ENCODE measurements at regions not wholly inside any gene's neighbourhood (a gene's known extent, or its start where the extent isn't known, plus 50 kb on each side); places are given as distances from the start of the nearest gene placed in this dataset.
A peak's percentile ranks its signal among the peaks of the same experiment; 100 is the strongest.
"Not testable (repeated sequence)": the region's sequence is repeated elsewhere in the genome, so short reads cannot be mapped to it uniquely, and the experiment has no call there.

DNA sequence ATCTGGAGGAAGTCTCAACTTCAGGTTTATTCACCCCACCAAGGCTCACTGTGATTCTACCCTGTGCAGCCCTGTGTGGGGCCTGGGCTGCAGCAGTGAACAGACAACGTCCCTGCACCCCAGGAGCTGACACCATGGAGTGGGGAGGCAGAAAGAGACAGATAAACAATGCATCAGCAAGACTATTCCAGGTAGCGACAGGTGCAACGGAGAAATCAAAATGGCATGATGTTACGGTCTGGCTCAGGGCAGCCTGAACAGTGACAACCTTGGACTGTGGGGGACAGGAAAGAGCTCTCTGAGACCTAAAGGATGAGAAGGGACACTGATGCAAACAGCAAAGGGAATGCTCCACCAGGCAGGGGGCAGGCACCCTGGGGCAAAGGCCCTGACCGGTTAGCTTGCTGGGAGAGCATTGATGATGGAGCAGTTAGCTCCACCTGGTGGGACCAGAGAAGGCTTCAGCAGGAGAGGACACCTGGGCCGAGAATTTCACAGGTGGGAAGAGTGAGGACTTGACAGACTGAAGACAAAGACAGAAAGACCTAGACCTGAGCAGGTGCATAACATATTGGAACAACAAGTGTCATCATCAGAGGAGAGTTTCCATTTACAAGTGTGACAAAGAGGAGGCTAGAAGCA lies 589.9 kb downstream of the MATN1 start:
- TF ChIP-seq, protein P1, sequence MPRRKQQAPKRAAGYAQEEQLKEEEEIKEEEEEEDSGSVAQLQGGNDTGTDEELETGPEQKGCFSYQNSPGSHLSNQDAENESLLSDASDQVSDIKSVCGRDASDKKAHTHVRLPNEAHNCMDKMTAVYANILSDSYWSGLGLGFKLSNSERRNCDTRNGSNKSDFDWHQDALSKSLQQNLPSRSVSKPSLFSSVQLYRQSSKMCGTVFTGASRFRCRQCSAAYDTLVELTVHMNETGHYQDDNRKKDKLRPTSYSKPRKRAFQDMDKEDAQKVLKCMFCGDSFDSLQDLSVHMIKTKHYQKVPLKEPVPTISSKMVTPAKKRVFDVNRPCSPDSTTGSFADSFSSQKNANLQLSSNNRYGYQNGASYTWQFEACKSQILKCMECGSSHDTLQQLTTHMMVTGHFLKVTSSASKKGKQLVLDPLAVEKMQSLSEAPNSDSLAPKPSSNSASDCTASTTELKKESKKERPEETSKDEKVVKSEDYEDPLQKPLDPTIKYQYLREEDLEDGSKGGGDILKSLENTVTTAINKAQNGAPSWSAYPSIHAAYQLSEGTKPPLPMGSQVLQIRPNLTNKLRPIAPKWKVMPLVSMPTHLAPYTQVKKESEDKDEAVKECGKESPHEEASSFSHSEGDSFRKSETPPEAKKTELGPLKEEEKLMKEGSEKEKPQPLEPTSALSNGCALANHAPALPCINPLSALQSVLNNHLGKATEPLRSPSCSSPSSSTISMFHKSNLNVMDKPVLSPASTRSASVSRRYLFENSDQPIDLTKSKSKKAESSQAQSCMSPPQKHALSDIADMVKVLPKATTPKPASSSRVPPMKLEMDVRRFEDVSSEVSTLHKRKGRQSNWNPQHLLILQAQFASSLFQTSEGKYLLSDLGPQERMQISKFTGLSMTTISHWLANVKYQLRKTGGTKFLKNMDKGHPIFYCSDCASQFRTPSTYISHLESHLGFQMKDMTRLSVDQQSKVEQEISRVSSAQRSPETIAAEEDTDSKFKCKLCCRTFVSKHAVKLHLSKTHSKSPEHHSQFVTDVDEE (CRISPR knock-in tag; IDR thresholded peaks at IDR 0.05) = no peak
- no peak for TF ChIP-seq TOX (CRISPR knock-in tag; IDR thresholded peaks at IDR 0.05; ENCODE audit: borderline replicate concordance)
- TF ChIP-seq, protein P2, sequence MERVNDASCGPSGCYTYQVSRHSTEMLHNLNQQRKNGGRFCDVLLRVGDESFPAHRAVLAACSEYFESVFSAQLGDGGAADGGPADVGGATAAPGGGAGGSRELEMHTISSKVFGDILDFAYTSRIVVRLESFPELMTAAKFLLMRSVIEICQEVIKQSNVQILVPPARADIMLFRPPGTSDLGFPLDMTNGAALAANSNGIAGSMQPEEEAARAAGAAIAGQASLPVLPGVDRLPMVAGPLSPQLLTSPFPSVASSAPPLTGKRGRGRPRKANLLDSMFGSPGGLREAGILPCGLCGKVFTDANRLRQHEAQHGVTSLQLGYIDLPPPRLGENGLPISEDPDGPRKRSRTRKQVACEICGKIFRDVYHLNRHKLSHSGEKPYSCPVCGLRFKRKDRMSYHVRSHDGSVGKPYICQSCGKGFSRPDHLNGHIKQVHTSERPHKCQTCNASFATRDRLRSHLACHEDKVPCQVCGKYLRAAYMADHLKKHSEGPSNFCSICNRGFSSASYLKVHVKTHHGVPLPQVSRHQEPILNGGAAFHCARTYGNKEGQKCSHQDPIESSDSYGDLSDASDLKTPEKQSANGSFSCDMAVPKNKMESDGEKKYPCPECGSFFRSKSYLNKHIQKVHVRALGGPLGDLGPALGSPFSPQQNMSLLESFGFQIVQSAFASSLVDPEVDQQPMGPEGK (CRISPR knock-in tag; IDR thresholded peaks at IDR 0.05; ENCODE audit: borderline replicate concordance) = no peak
- no peak for TF ChIP-seq ZFP3 (CRISPR knock-in tag; IDR thresholded peaks at IDR 0.05)
- TF ChIP-seq SNAI2 (CRISPR knock-in tag; IDR thresholded peaks at IDR 0.05) = no peak
- TF ChIP-seq ZNF70 (CRISPR knock-in tag; IDR thresholded peaks at IDR 0.05) = no peak
- TF ChIP-seq ZNF565 (CRISPR knock-in tag; conservative IDR thresholded peaks at IDR 0.05; ENCODE audit: low read depth) = no peak
- no peak for TF ChIP-seq ESRRG (CRISPR knock-in tag; IDR thresholded peaks at IDR 0.05)
- TF ChIP-seq PPARA (CRISPR knock-in tag; IDR thresholded peaks at IDR 0.05; ENCODE audit: borderline replicate concordance) = no peak
- no peak for TF ChIP-seq CSDC2 (CRISPR knock-in tag; IDR thresholded peaks at IDR 0.05)
- TF ChIP-seq ARNTL (CRISPR knock-in tag; IDR thresholded peaks at IDR 0.05; ENCODE audit: borderline replicate concordance, low read depth) = no peak
- TF ChIP-seq RARB (CRISPR knock-in tag; IDR thresholded peaks at IDR 0.05) = no peak
- TF ChIP-seq ZFP30 (CRISPR knock-in tag; IDR thresholded peaks at IDR 0.05) = no peak
- TF ChIP-seq, protein P3, sequence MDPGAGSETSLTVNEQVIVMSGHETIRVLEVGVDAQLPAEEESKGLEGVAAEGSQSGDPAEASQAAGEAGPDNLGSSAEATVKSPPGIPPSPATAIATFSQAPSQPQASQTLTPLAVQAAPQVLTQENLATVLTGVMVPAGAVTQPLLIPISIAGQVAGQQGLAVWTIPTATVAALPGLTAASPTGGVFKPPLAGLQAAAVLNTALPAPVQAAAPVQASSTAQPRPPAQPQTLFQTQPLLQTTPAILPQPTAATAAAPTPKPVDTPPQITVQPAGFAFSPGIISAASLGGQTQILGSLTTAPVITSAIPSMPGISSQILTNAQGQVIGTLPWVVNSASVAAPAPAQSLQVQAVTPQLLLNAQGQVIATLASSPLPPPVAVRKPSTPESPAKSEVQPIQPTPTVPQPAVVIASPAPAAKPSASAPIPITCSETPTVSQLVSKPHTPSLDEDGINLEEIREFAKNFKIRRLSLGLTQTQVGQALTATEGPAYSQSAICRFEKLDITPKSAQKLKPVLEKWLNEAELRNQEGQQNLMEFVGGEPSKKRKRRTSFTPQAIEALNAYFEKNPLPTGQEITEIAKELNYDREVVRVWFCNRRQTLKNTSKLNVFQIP (CRISPR knock-in tag; IDR thresholded peaks at IDR 0.05; ENCODE audit: borderline replicate concordance, low read depth) = no peak
- TF ChIP-seq ZC3H10 (CRISPR knock-in tag; IDR thresholded peaks at IDR 0.05) = no peak
- TF ChIP-seq, protein P4, sequence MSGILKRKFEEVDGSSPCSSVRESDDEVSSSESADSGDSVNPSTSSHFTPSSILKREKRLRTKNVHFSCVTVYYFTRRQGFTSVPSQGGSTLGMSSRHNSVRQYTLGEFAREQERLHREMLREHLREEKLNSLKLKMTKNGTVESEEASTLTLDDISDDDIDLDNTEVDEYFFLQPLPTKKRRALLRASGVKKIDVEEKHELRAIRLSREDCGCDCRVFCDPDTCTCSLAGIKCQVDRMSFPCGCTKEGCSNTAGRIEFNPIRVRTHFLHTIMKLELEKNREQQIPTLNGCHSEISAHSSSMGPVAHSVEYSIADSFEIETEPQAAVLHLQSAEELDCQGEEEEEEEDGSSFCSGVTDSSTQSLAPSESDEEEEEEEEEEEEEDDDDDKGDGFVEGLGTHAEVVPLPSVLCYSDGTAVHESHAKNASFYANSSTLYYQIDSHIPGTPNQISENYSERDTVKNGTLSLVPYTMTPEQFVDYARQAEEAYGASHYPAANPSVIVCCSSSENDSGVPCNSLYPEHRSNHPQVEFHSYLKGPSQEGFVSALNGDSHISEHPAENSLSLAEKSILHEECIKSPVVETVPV (CRISPR knock-in tag; IDR thresholded peaks at IDR 0.05) = no peak
- TF ChIP-seq ZNF8 (CRISPR knock-in tag; IDR thresholded peaks at IDR 0.05) = no peak
- no peak for TF ChIP-seq BACH2 (CRISPR knock-in tag; IDR thresholded peaks at IDR 0.05; ENCODE audit: borderline replicate concordance)
- ATAC-seq = no peak

DNA sequence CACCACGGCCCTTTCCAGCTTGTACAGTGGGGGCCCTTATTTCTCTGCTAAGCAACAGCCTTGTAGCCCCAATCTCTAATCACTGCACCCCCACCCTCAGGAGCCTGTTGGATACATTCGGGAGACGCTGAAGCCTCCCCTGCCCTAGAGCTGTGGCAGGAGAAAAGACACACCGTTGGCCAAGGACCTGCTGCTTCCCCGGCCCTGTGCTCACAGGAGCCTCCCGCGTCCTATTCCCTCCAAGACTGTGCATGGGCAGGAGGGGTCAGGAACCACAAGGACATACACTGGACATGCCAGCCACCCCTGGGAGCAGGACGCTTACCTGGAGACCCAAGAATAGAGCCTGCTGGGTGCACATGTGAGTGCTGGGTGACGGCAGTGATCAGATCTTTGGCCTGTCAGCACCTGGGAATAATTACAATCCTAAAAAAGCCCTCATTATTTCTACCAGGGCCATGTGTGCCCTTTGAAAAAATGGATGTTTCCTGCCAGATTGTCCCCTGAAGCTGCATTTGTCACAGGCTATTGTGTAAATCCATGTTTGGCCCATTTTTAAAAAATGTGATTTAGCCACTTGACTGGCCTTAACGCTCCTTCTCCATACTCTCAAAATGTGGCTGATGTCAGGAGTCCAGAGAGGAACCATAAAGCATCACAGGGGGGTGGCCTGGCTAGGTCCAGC lies 590.6 kb downstream of the MATN1 start:
- peak; percentile 80; the same call in 1 of the 2 replicates for TF ChIP-seq TCF4 (CRISPR knock-in tag; IDR thresholded peaks at IDR 0.05; ENCODE audit: borderline replicate concordance)
- TF ChIP-seq, protein P1 (CRISPR knock-in tag; IDR thresholded peaks at IDR 0.05) = peak; percentile 28; the same call in 1 of the 2 replicates
- TF ChIP-seq ZFP30 (CRISPR knock-in tag; IDR thresholded peaks at IDR 0.05) = no peak
- peak; percentile 20; the same call in 1 of the 3 replicates for ATAC-seq

DNA sequence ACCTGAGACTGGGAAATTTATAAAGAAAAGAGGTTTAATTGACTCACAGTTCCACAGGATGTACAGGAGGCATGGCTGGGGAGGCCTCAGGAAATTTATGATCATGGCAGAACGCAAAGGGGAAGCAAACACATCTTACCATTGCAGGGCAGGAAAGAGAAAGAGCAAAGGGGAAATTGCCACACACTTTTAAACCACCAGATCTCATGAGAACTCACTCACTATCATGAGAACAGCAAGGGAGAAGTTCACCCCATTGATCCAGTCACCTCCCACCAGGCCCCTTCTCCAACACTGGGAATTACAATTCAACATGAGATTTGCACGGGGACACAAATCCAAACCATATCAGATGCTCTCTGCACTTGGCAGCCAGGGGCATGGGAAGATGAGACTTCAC lies 592.8 kb downstream of the MATN1 start:
- not testable (repeated sequence) for ATAC-seq
